Subcutaneous abdominal adipose tissue (tissue), 5 donors: ENCODE measurements at regions not wholly inside any gene's neighbourhood (a gene's known extent, or its start where the extent isn't known, plus 50 kb on each side); places are given as distances from the start of the nearest gene placed in this dataset.

ENCODE experiments used
- H3K27ac ChIP-seq: one replicate; pipeline ENCODE4 v1.7.0; 2013; ENCODE audit warnings: low read depth, mild to moderate bottlenecking, inconsistent platforms, low read length, moderate library complexity
- H3K27me3 ChIP-seq, 5 donors: one replicate each; pipeline ENCODE4 v1.7.0; 2013; ENCODE audit warnings: low read length in 5 of 5, inconsistent platforms in 1 of 5; ENCODE audit not compliant: control insufficient read depth in 5 of 5, insufficient read depth in 4 of 5
- H3K36me3 ChIP-seq, 5 donors: one replicate each; pipeline ENCODE4 v1.7.0; 2013; ENCODE audit warnings: low read length in 5 of 5; ENCODE audit not compliant: control insufficient read depth in 5 of 5, insufficient read depth in 5 of 5
- H3K4me1 ChIP-seq, 5 donors: one replicate each; pipeline ENCODE4 v1.7.0; 2013; ENCODE audit warnings: low read length in 5 of 5, mild to moderate bottlenecking in 3 of 5, moderate library complexity in 1 of 5; ENCODE audit not compliant: control insufficient read depth in 5 of 5, insufficient read depth in 5 of 5
- H3K4me3 ChIP-seq, 5 donors: one replicate each; pipeline ENCODE4 v1.7.0; 2013; ENCODE audit warnings: low read length in 5 of 5, low read depth in 1 of 5
- H3K9ac ChIP-seq, 5 donors: one replicate each; pipeline ENCODE4 v1.7.0; 2013; ENCODE audit warnings: low read length in 5 of 5, mild to moderate bottlenecking in 4 of 5, moderate library complexity in 3 of 5
- H3K9me3 ChIP-seq, 5 donors: one replicate each; pipeline ENCODE4 v1.7.0; 2013; ENCODE audit warnings: low read length in 5 of 5; ENCODE audit not compliant: control insufficient read depth in 5 of 5
- donor health status: healthy.
- donor health status: healthy.
- donor health status: healthy.
- donor health status: healthy.
- donor health status: healthy.

DNA sequence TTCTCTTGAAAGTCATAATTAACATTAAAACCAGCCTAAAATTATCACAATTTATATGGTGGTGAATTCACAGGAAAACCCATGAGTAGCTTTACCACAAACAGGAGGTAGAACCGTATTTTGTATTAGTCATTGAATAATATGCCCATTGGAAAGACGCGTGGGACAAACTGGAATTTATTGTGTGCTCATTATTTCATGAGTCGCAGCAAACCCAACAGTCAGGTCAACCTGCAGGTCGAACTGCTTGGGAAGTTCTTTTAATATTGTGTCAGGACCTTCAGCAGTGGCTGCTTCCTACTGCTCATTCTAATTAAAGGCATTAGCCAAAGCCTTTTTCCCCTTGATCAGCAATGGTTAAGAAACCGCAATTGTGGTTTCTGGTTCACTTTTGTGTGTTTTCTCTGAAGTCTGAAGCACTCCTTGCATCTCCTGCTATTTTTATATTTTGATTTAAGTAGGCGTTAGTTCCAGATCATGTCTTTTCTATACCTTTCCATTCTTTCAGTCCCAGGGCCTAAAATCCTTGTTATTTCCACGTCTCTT, 100.1 kb downstream of the RAB11FIP2 start:
- no peaks in the 10 kb centered on the region for H3K9me3 ChIP-seq
- H3K4me3 ChIP-seq = no peak overlapping the region
- H3K9ac ChIP-seq = no peak overlapping the region
- H3K27ac ChIP-seq = no peak overlapping the region
- peaks cover 0 to 4% (median 0%) of the 10 kb centered on the region in 5 donors for H3K27me3 ChIP-seq
- no peaks in the 10 kb centered on the region for H3K4me1 ChIP-seq
- no peaks in the 10 kb centered on the region for H3K36me3 ChIP-seq

DNA sequence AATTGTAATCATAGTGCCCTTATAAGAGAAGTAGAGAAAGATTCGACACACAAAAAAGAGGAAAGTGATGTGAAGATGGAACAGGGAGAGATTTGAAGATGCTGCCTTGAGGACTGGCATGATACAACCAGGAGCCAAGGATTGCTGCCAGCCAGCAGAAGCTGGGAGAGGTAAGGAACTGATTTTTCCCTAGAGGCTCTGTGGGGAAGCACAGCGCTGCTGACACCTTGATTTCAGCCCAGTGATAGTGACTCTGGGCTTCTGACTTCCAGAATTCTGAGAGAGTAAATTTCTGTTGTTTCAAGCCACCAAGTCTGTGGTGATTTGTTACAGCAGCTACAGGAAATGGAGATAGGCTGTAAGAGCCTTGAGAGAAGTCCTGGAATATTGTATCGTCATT, 98.2 kb downstream of the RAB11FIP2 start:
- Histone ChIP-seq H3K36me3 (no peaks in the 10 kb centered on the region), H3K9me3 (no peaks in the 10 kb centered on the region), H3K9ac (no peak overlapping the region), H3K4me3 (no peak overlapping the region), H3K27ac (no peak overlapping the region), H3K27me3 (peaks cover 0 to 4% (median 0%) of the 10 kb centered on the region in 5 donors), H3K4me1 (no peaks in the 10 kb centered on the region)

DNA sequence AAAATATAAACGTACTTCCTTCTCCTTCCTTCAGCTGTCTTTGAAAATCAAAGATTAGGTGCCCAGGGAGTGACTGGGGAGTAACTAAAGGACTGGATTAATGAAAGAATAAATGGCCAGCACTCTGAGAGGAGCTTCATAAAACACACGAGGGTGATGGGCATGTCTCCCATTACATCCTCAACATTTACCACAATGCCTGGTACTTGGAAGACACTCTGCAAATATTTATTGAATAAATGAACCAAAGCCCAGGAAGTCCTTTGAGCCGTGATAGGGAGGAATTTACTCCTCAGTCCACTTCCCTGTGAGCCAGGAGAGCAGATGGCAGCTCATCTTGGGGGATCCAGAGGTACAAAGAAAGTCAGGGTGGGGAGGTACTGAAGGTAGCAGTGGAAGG, 96.3 kb downstream of the RAB11FIP2 start:
- Histone ChIP-seq H3K36me3 (no peaks in the 10 kb centered on the region), H3K9ac (no peak overlapping the region), H3K4me1 (no peaks in the 10 kb centered on the region), H3K27me3 (peaks cover 0 to 4% (median 0%) of the 10 kb centered on the region in 5 donors), H3K9me3 (no peaks in the 10 kb centered on the region), H3K4me3 (no peak overlapping the region), H3K27ac (no peak overlapping the region)
